ENCODE measurements at regions not wholly inside any gene's neighbourhood (a gene's known extent, or its start where the extent isn't known, plus 50 kb on each side); places are given as distances from the start of the nearest gene placed in this dataset.

GRCh38 chr1:60742339-60742738 lies 340.0 kb upstream of the NFIA start:
- DNase-seq (ENCODE audit: low read depth), result no peak
- no peak for TF ChIP-seq CTCF (IDR thresholded peaks at IDR 0.05; ENCODE audit: insufficient read depth, low read length, severe bottlenecking)
- H3K36me3 ChIP-seq (ENCODE audit: control insufficient read depth, insufficient read depth, low read length), result no peaks in the 10 kb centered on the region
- H3K27me3 ChIP-seq (ENCODE audit: control insufficient read depth, insufficient read depth, low read length), result no peaks in the 10 kb centered on the region
- no peak overlapping the region for H3K4me3 ChIP-seq (ENCODE audit: low read depth, low read length)
- FAIRE-seq, result no peak

GRCh38 chr1:60740154-60740553 lies 342.2 kb upstream of the NFIA start:
- DNase-seq (ENCODE audit: low read depth) (no peak), FAIRE-seq (no peak)
- no peak for TF ChIP-seq CTCF (IDR thresholded peaks at IDR 0.05; ENCODE audit: insufficient read depth, low read length, severe bottlenecking)
- H3K27me3 ChIP-seq (ENCODE audit: control insufficient read depth, insufficient read depth, low read length), result no peaks in the 10 kb centered on the region
- no peak overlapping the region for H3K4me3 ChIP-seq (ENCODE audit: low read depth, low read length)
- H3K36me3 ChIP-seq (ENCODE audit: control insufficient read depth, insufficient read depth, low read length), result no peaks in the 10 kb centered on the region

GRCh38 chr1:60739729-60740128 lies 342.6 kb upstream of the NFIA start:
- no peak for FAIRE-seq

GRCh38 chr1:60732977-60733401 lies 349.4 kb upstream of the NFIA start:
- H3K27me3 ChIP-seq (ENCODE audit: control insufficient read depth, insufficient read depth, low read length), result no peaks in the 10 kb centered on the region
- H3K36me3 ChIP-seq (ENCODE audit: control insufficient read depth, insufficient read depth, low read length), result no peaks in the 10 kb centered on the region
- TF ChIP-seq CTCF (IDR thresholded peaks at IDR 0.05; ENCODE audit: insufficient read depth, low read length, severe bottlenecking), result no peak
- FAIRE-seq, result no peak
- H3K4me3 ChIP-seq (ENCODE audit: low read depth, low read length), result no peak overlapping the region
- no peak for DNase-seq (ENCODE audit: low read depth)

More at GRCh38 chr1:60739729-60740128, 342.6 kb upstream of the NFIA start:
- H3K36me3 ChIP-seq (ENCODE audit: control insufficient read depth, insufficient read depth, low read length), result no peaks in the 10 kb centered on the region
- TF ChIP-seq CTCF (IDR thresholded peaks at IDR 0.05; ENCODE audit: insufficient read depth, low read length, severe bottlenecking), result no peak
- no peaks in the 10 kb centered on the region for H3K27me3 ChIP-seq (ENCODE audit: control insufficient read depth, insufficient read depth, low read length)
- DNase-seq (ENCODE audit: low read depth), result no peak
- no peak overlapping the region for H3K4me3 ChIP-seq (ENCODE audit: low read depth, low read length)

- H3K27me3 ChIP-seq (ENCODE audit: control insufficient read depth, insufficient read depth, low read length), result no peaks in the 10 kb centered on the region
- no peak overlapping the region for H3K4me3 ChIP-seq (ENCODE audit: low read depth, low read length)
- no peak for TF ChIP-seq CTCF (IDR thresholded peaks at IDR 0.05; ENCODE audit: insufficient read depth, low read length, severe bottlenecking)
- DNase-seq (ENCODE audit: low read depth) (peak; percentile 3), FAIRE-seq (no peak)
- H3K36me3 ChIP-seq (ENCODE audit: control insufficient read depth, insufficient read depth, low read length), result no peaks in the 10 kb centered on the region
These were observed 351.0 kb upstream of the NFIA start for GRCh38 chr1:60731321-60731720.

GRCh38 chr1:60727552-60727951 lies 354.8 kb upstream of the NFIA start:
- FAIRE-seq, result no peak
- H3K4me3 ChIP-seq (ENCODE audit: low read depth, low read length), result no peak overlapping the region
- peak; percentile 81 for DNase-seq (ENCODE audit: low read depth)
- no peak for TF ChIP-seq CTCF (IDR thresholded peaks at IDR 0.05; ENCODE audit: insufficient read depth, low read length, severe bottlenecking)
- H3K27me3 ChIP-seq (ENCODE audit: control insufficient read depth, insufficient read depth, low read length), result no peaks in the 10 kb centered on the region
- H3K36me3 ChIP-seq (ENCODE audit: control insufficient read depth, insufficient read depth, low read length), result no peaks in the 10 kb centered on the region

Measured in bronchial epithelial cell (primary cell).